DOHH2 (cell line): ENCODE measurements at regions not wholly inside any gene's neighbourhood (a gene's known extent, or its start where the extent isn't known, plus 50 kb on each side); places are given as distances from the start of the nearest gene placed in this dataset.

Source experiments
- H3F3A ChIP-seq: fragments of 200-600 bp; sonication (generic), shearing (Covaris generic); 2 replicates; pipeline ENCODE4 v1.6.0; 2016; ENCODE audit warnings: antibody characterized with exemption, mild to moderate bottlenecking; ENCODE audit not compliant: control insufficient read depth, insufficient read depth
- H3K27ac ChIP-seq: fragments of 200-600 bp; sonication (generic); 2 replicates; pipeline ENCODE4 v1.5.1; 2014; ENCODE audit warnings: low read depth, mild to moderate bottlenecking, low read length, moderate library complexity
- H3K27me3 ChIP-seq: fragments of 200-600 bp; sonication (generic); 2 replicates; pipeline ENCODE4 v1.6.1; 2014; ENCODE audit warnings: mild to moderate bottlenecking, low read length, mixed read lengths; ENCODE audit not compliant: control insufficient read depth
- H3K36me3 ChIP-seq: fragments of 200-600 bp; sonication (generic); 2 replicates; pipeline ENCODE4 v1.6.1; 2014; ENCODE audit warnings: mild to moderate bottlenecking, low read length, moderate library complexity, mixed read lengths; ENCODE audit not compliant: control insufficient read depth
- H3K4me1 ChIP-seq: fragments of 200-600 bp; sonication (generic); 2 replicates; pipeline ENCODE4 v1.6.1; 2014; ENCODE audit warnings: mild to moderate bottlenecking, low read length, mixed read lengths; ENCODE audit not compliant: control insufficient read depth
- H3K4me2 ChIP-seq: fragments of 200-600 bp; sonication (generic); 2 replicates; pipeline ENCODE4 v1.6.0; 2014; ENCODE audit warnings: mild to moderate bottlenecking, low read length, moderate library complexity
- H3K4me3 ChIP-seq: fragments of 200-600 bp; sonication (generic); 2 replicates; pipeline ENCODE4 v1.5.1; 2014; ENCODE audit warnings: mild to moderate bottlenecking, low read length, mixed read lengths
- H3K79me2 ChIP-seq: fragments of 200-600 bp; sonication (generic); 2 replicates; pipeline ENCODE4 v1.6.1; 2014; ENCODE audit warnings: mild to moderate bottlenecking, low read length, mixed read lengths; ENCODE audit not compliant: control insufficient read depth
- H3K9me2 ChIP-seq: fragments of 200-600 bp; sonication (generic); replicated peaks from 2 replicates; pipeline ENCODE4 v1.6.1; 2014; ENCODE audit warnings: mild to moderate bottlenecking, low read length, mixed read lengths; ENCODE audit not compliant: control insufficient read depth
- H3K9me3 ChIP-seq: fragments of 200-600 bp; sonication (generic); 2 replicates; pipeline ENCODE4 v1.6.1; 2014; ENCODE audit warnings: antibody characterized with exemption, low read length, mixed read lengths; ENCODE audit not compliant: control insufficient read depth, insufficient read depth
- H4K20me1 ChIP-seq: fragments of 200-600 bp; sonication (generic); 2 replicates; pipeline ENCODE4 v1.6.0; 2014; ENCODE audit warnings: low read depth, mild to moderate bottlenecking, antibody characterized with exemption, low read length, moderate library complexity; ENCODE audit not compliant: control insufficient read depth, insufficient read depth
- CTCF ChIP-seq: fragments of 200-600 bp; sonication (generic); IDR thresholded peaks from one replicate; pipeline ENCODE4 v1.5.1; 2014; ENCODE audit warnings: antibody characterized with exemption, mild to moderate bottlenecking, low read depth, low read length; ENCODE audit not compliant: poor library complexity, severe bottlenecking
- EZH2phosphoT487 ChIP-seq: fragments of 200-600 bp; sonication (generic); IDR thresholded peaks from 2 replicates; pipeline ENCODE4 v1.6.1; 2017; ENCODE audit warnings: borderline replicate concordance, mild to moderate bottlenecking, antibody characterized with exemption, low read length, moderate library complexity, mixed read lengths

DNA sequence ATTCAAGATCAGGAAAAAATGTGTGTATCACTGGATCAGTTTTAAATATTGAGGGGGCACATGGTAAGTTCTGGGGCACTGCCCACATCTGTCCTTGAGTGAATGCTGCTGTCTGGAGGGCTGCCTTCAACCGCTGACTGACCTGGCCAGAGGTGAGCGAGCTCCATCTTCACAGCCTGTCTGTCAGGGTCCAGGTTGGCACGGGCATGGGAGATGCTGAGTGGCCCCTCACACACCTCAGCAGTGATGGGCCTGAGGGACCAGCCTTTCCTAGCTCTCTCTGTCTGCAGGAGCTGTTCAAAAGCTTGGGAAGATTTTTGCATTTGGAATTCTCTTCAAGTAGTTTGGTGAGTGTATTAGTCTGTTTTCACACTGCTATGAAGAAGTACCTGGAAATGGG is 114.8 kb upstream of the ALKAL2 start:
- H3K4me1 ChIP-seq: no peaks in the 10 kb centered on the region
- TF ChIP-seq CTCF (no peak), EZH2phosphoT487 (no peak)
- no peaks in the 10 kb centered on the region for H4K20me1 ChIP-seq
- H3K4me3 ChIP-seq: no peak overlapping the region
- H3F3A ChIP-seq: no peaks in the 10 kb centered on the region
- no peaks in the 10 kb centered on the region for H3K9me2 ChIP-seq
- H3K27ac ChIP-seq: no peak overlapping the region
- H3K4me2 ChIP-seq: no peak overlapping the region
- no peaks in the 10 kb centered on the region for H3K79me2 ChIP-seq
- H3K9me3 ChIP-seq: no peaks in the 10 kb centered on the region
- H3K36me3 ChIP-seq: no peaks in the 10 kb centered on the region
- no peaks in the 10 kb centered on the region for H3K27me3 ChIP-seq

DNA sequence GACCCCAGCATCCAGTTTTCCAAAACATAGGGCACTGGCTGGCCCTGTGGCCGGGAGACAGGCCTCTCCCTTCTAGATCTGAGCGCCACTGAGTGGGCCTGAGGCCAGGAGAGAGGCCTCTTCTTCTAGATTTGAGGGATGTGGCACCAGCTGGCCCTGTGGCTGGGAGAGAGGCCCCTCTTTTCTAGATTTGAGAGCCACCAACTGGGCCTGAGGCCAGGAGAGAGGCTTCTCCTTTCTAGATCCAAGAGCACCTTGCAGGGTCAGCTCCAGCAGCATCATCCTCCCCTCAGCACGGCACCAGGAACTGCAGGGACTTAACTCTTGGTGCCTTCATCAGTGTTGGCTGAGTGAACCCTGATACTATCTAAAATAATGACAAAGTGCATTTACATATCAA is 114.3 kb upstream of the ALKAL2 start:
- Histone ChIP-seq H3K79me2 (no peaks in the 10 kb centered on the region), H3K4me1 (no peaks in the 10 kb centered on the region), H3K4me2 (no peak overlapping the region), H3K36me3 (no peaks in the 10 kb centered on the region), H3K9me2 (no peaks in the 10 kb centered on the region), H3K27me3 (no peaks in the 10 kb centered on the region), H4K20me1 (no peaks in the 10 kb centered on the region), H3K9me3 (no peaks in the 10 kb centered on the region), H3K4me3 (no peak overlapping the region), H3F3A (no peaks in the 10 kb centered on the region), H3K27ac (no peak overlapping the region)
- no peak for TF ChIP-seq EZH2phosphoT487
- no peak for TF ChIP-seq CTCF

- H3K4me1 ChIP-seq: no peaks in the 10 kb centered on the region
- H3K4me3 ChIP-seq: no peak overlapping the region
- no peak overlapping the region for H3K4me2 ChIP-seq
- H3K36me3 ChIP-seq: no peaks in the 10 kb centered on the region
- H3K9me2 ChIP-seq: no peaks in the 10 kb centered on the region
- no peaks in the 10 kb centered on the region for H4K20me1 ChIP-seq
- H3F3A ChIP-seq: no peaks in the 10 kb centered on the region
- no peaks in the 10 kb centered on the region for H3K27me3 ChIP-seq
- TF ChIP-seq CTCF: no peak
- no peak for TF ChIP-seq EZH2phosphoT487
- no peaks in the 10 kb centered on the region for H3K9me3 ChIP-seq
- H3K27ac ChIP-seq: no peak overlapping the region
- H3K79me2 ChIP-seq: no peaks in the 10 kb centered on the region
Observed at GRCh38 chr2:401019-401679, 113.3 kb upstream of the ALKAL2 start.
